AG04449 (cell line): ENCODE measurements at regions not wholly inside any gene's neighbourhood (a gene's known extent, or its start where the extent isn't known, plus 50 kb on each side); places are given as distances from the start of the nearest gene placed in this dataset.

Source experiments
- CTCF ChIA-PET: fragments of 350-600 bp; formaldehyde crosslinking; extraction: SDS; loops from one replicate; lab custom pipeline; 2021; ENCODE audit warnings: antibody characterized with exemption; lab: Yijun Ruan, JAX
- POLR2A ChIA-PET: fragments of 400-600, 350-600 bp; formaldehyde crosslinking; extraction: SDS; loops from one replicate; lab custom pipeline; 2020; ENCODE audit warnings: antibody characterized with exemption, inconsistent platforms; lab: Yijun Ruan, JAX
- DNase-seq: peaks from one replicate; pipeline ENCODE4 v3.0.0-alpha.2; 2010; ENCODE audit warnings: low read depth, low spot score
- H3K4me3 ChIP-seq: 2 replicates; pipeline ENCODE4 v1.5.1; 2011; ENCODE audit warnings: low read depth, mild to moderate bottlenecking, control low read depth, low read length
- CTCF ChIP-seq: IDR thresholded peaks from one replicate; pipeline ENCODE4 v1.5.1; 2011; ENCODE audit warnings: mild to moderate bottlenecking, moderate library complexity, low read length, control low read depth, inconsistent platforms; ENCODE audit not compliant: insufficient read depth; ENCODE audit errors: missing control alignments

- ChIA-PET POLR2A (no interaction called here), CTCF (no interaction called here)
- DNase-seq = no peak
- H3K4me3 ChIP-seq = no peak overlapping the region
- TF ChIP-seq CTCF = no peak
These were observed 90.1 kb downstream of the TLR5 start for GRCh38 chr1:223052931-223053330.

GRCh38 chr1:223056802-223057201 is 86.2 kb downstream of the TLR5 start:
- ChIA-PET POLR2A (no interaction called here), CTCF (interaction anchor here (1.0 to 1.2 kb wide), 2 partner anchors 73 to 318 kb away, joined by 3 read pairs; no protein-coding TSS in a partner anchor)
- DNase-seq = no peak
- TF ChIP-seq CTCF = no peak
- H3K4me3 ChIP-seq = no peak overlapping the region

GRCh38 chr1:223057569-223058093 is 85.4 kb downstream of the TLR5 start:
- TF ChIP-seq CTCF = no peak
- CTCF ChIA-PET = interaction anchor here (1.2 kb wide), 1 partner anchor 72 kb away, joined by 3 read pairs; no protein-coding TSS in a partner anchor
- no peak overlapping the region for H3K4me3 ChIP-seq
- POLR2A ChIA-PET = no interaction called here
- DNase-seq = no peak
